NCI-H524 treated with DMSO at 0.1 percent for 48 hours (cell line): ENCODE measurements at regions not wholly inside any gene's neighbourhood (a gene's known extent, or its start where the extent isn't known, plus 50 kb on each side); places are given as distances from the start of the nearest gene placed in this dataset.
"Not testable (repeated sequence)": the region's sequence is repeated elsewhere in the genome, so short reads cannot be mapped to it uniquely, and the experiment has no call there.

Source experiments
- DNase-seq: peaks from one replicate; lab custom pipeline; 2025; lab: John Stamatoyannopoulos, UW

- DNase-seq = no peak
Measured at GRCh38 chr11:129503646-129504045, 128.0 kb downstream of the BARX2 start.

GRCh38 chr11:129505266-129505665 lies 129.6 kb downstream of the BARX2 start:
- DNase-seq = no peak

- DNase-seq = no peak
Measured at GRCh38 chr11:129508163-129508562, 132.5 kb downstream of the BARX2 start.

GRCh38 chr11:129528296-129528695 lies 152.6 kb downstream of the BARX2 start:
- DNase-seq = no peak

- no peak for DNase-seq
Measured at GRCh38 chr11:129530154-129530895, 154.7 kb downstream of the BARX2 start.

GRCh38 chr11:129533395-129533794 lies 157.7 kb downstream of the BARX2 start:
- no peak for DNase-seq

- DNase-seq = no peak
Measured at GRCh38 chr11:129536338-129536737, 160.7 kb downstream of the BARX2 start.

GRCh38 chr11:129538323-129538722 lies 162.7 kb downstream of the BARX2 start:
- DNase-seq = no peak

GRCh38 chr11:129543515-129544290 lies 168.1 kb downstream of the BARX2 start:
- DNase-seq = no peak

- DNase-seq = no peak
Measured at GRCh38 chr11:129544691-129545090, 169.0 kb downstream of the BARX2 start.

- no peak for DNase-seq
Measured at GRCh38 chr11:129546266-129546665, 170.6 kb downstream of the BARX2 start.

GRCh38 chr11:129557421-129557820 lies 181.8 kb downstream of the BARX2 start:
- no peak for DNase-seq

- DNase-seq = no peak
Measured at GRCh38 chr11:129569007-129569406, 193.4 kb downstream of the BARX2 start.

GRCh38 chr11:129572667-129573066 lies 197.0 kb downstream of the BARX2 start:
- DNase-seq = not testable (repeated sequence)

- DNase-seq = no peak
Measured at GRCh38 chr11:129573161-129573560, 197.5 kb downstream of the BARX2 start.

GRCh38 chr11:129574431-129574830 lies 198.8 kb downstream of the BARX2 start:
- DNase-seq = no peak

- DNase-seq = no peak
Measured at GRCh38 chr11:129576652-129577051, 201.0 kb downstream of the BARX2 start.

GRCh38 chr11:129578006-129578405 lies 202.4 kb downstream of the BARX2 start:
- DNase-seq = no peak

GRCh38 chr11:129580278-129580677 lies 204.6 kb downstream of the BARX2 start:
- DNase-seq = no peak

GRCh38 chr11:129584316-129584715 lies 208.7 kb downstream of the BARX2 start:
- no peak for DNase-seq

- DNase-seq = no peak
Measured at GRCh38 chr11:129589190-129589860, 213.7 kb downstream of the BARX2 start.

GRCh38 chr11:129590030-129590752 lies 214.5 kb downstream of the BARX2 start:
- DNase-seq = no peak
